GM23248 (cell line): ENCODE measurements at regions not wholly inside any gene's neighbourhood (a gene's known extent, or its start where the extent isn't known, plus 50 kb on each side); places are given as distances from the start of the nearest gene placed in this dataset.

Experiments
- EZH2 ChIP-seq: fragments of 200-600 bp; sonication (generic); IDR thresholded peaks from 2 replicates; pipeline ENCODE4 v1.6.1; 2018; ENCODE audit warnings: antibody characterized with exemption, mild to moderate bottlenecking; ENCODE audit not compliant: insufficient read depth, poor library complexity, severe bottlenecking
- EZH2phosphoT487 ChIP-seq: fragments of 200-600 bp; sonication (generic); IDR thresholded peaks from 2 replicates; pipeline ENCODE4 v1.6.1; 2018; ENCODE audit warnings: antibody characterized with exemption, moderate library complexity, mild to moderate bottlenecking, low read depth; ENCODE audit not compliant: insufficient read depth

- TF ChIP-seq EZH2, result no peak
- TF ChIP-seq EZH2phosphoT487, result no peak
These were observed 209.3 kb upstream of the MYT1L start for GRCh38 chr2:2540406-2540805.
